HL-60 (cell line): ENCODE measurements at regions not wholly inside any gene's neighbourhood (a gene's known extent, or its start where the extent isn't known, plus 50 kb on each side); places are given as distances from the start of the nearest gene placed in this dataset.

Experiments
- DNase-seq, 2 experiments: peaks; one replicate each; pipeline ENCODE4 v3.0.0-alpha.2; 2010 to 2020; ENCODE audit warnings: low read depth in 1 of 2, low spot score in 1 of 2
- H3K27ac ChIP-seq: fragments of 250-450 bp; sonication (Bioruptor Pico); replicated peaks from 2 replicates; pipeline ENCODE4 v1.5.1; 2020; ENCODE audit warnings: mild to moderate bottlenecking, moderate library complexity
- H3K27me3 ChIP-seq: fragments of 250-450 bp; sonication (Bioruptor Pico); 2 replicates; pipeline ENCODE4 v1.5.1; 2021; ENCODE audit warnings: mild to moderate bottlenecking, moderate library complexity; ENCODE audit not compliant: insufficient read depth, poor library complexity, severe bottlenecking
- H3K4me3 ChIP-seq: replicated peaks from 2 replicates; pipeline ENCODE4 v1.5.1; 2011; ENCODE audit warnings: mild to moderate bottlenecking, control low read depth, low read length; ENCODE audit not compliant: insufficient read depth
- CTCF ChIP-seq: IDR thresholded peaks from one replicate; pipeline ENCODE4 v1.5.1; 2011; ENCODE audit warnings: low read length, control low read depth, inconsistent platforms; ENCODE audit not compliant: insufficient read depth
- GABPA ChIP-seq: IDR thresholded peaks from 2 replicates; pipeline ENCODE4 v1.6.1; 2012; ENCODE audit warnings: low read depth
- POLR2AphosphoS5 ChIP-seq: IDR thresholded peaks from 2 replicates; pipeline ENCODE4 v1.6.1; 2012; ENCODE audit warnings: low read depth
- REST ChIP-seq: IDR thresholded peaks from 2 replicates; pipeline ENCODE4 v1.6.1; 2012; ENCODE audit warnings: low read depth; ENCODE audit not compliant: insufficient replicate concordance
- SPI1 ChIP-seq: IDR thresholded peaks from 2 replicates; pipeline ENCODE4 v1.6.1; 2012; ENCODE audit warnings: low read depth, mild to moderate bottlenecking, borderline replicate concordance

DNA sequence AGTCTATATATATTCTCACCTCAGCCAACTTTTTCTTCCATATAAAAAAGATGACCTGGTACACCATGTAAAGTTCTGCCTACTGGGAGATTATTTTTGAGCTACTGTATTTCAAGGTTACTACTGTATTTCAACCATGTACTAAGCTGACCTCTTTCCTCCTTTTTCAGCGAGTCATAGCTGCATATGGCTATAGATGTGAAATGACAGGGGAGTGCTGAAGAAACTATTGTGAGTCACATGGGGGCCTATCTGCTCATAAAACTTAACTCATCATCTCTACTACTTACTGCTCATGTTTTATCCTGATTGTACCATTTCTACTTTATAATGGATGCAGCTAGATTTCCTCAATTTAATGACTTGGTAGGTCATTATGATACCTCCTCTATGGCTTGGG, 571.4 kb upstream of the ATP2B1 start:
- no peak for TF ChIP-seq SPI1
- TF ChIP-seq REST, result no peak
- no peak for TF ChIP-seq GABPA
- no peak for TF ChIP-seq CTCF
- no peak for TF ChIP-seq POLR2AphosphoS5
- Histone ChIP-seq H3K27ac (no peak overlapping the region), H3K27me3 (no peaks in the 10 kb centered on the region), H3K4me3 (no peak overlapping the region)
- no peak for DNase-seq

GRCh38 chr12:90275088-90275487, 566.5 kb upstream of the ATP2B1 start:
- H3K4me3 ChIP-seq, result no peak overlapping the region
- TF ChIP-seq CTCF (no peak), SPI1 (no peak), GABPA (no peak), REST (no peak), POLR2AphosphoS5 (no peak)
- no peaks in the 10 kb centered on the region for H3K27me3 ChIP-seq
- no peak overlapping the region for H3K27ac ChIP-seq
- DNase-seq, result no peak

GRCh38 chr12:90274407-90274806, 565.8 kb upstream of the ATP2B1 start:
- TF ChIP-seq SPI1, result no peak
- no peak for DNase-seq
- no peaks in the 10 kb centered on the region for H3K27me3 ChIP-seq
- no peak overlapping the region for H3K27ac ChIP-seq
- no peak overlapping the region for H3K4me3 ChIP-seq

- H3K4me3 ChIP-seq, result no peak overlapping the region
- no peaks in the 10 kb centered on the region for H3K27me3 ChIP-seq
- no peak for TF ChIP-seq POLR2AphosphoS5
- TF ChIP-seq CTCF, result no peak
- TF ChIP-seq REST, result no peak
- TF ChIP-seq GABPA, result no peak
- TF ChIP-seq SPI1, result no peak
- H3K27ac ChIP-seq, result no peak overlapping the region
- DNase-seq, result no peak
These were observed 559.9 kb upstream of the ATP2B1 start for GRCh38 chr12:90268574-90268973.
